Effector CD4-positive, alpha-beta T cell (primary cell): ENCODE measurements at regions not wholly inside any gene's neighbourhood (a gene's known extent, or its start where the extent isn't known, plus 50 kb on each side); places are given as distances from the start of the nearest gene placed in this dataset.

Source experiments
- DNase-seq: peaks from one replicate; pipeline ENCODE4 v3.0.0-alpha.2; 2020

DNA sequence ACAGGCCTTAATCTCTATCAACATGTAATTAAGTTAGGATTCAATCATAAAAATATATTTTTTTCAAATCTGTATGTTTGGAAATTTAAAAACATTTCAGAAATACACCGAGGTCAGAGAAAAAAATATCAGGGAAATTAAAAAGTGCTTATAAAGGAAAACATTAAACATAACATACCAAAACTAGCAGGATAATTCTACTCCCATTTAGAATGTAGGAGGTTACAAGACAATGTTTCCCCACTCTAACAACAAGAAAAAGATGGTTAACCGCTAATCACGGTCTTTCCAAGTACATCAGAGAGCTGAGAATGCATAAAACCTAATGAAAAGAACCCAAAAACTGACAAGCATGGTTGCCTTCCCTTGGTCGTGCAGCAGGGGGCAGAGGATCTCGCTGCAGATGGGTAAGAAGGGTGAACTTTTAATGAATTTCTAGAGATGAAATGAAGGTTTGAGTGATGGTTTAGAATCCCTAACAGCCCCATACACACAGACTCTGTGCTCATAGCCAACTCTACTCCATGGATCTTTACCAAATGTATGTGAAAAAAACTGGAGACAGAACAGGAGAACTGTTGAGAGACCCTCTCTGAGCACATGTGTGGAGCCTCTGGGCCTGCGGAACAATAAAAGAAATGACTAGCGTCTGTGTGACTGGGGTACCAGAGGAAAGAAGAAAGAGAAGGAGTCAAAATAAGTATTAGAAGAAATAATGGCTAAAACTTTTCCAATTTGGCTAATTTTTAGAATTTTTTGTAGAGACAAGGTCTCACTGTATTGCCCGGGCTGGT lies 51.3 kb upstream of the LSM14A start:
- DNase-seq: peak; percentile 31
